Renal cortex interstitium (tissue), 11 donors: ENCODE measurements at regions not wholly inside any gene's neighbourhood (a gene's known extent, or its start where the extent isn't known, plus 50 kb on each side); places are given as distances from the start of the nearest gene placed in this dataset.
"Not testable (repeated sequence)": the region's sequence is repeated elsewhere in the genome, so short reads cannot be mapped to it uniquely, and the experiment has no call there.

Experiments used
- DNase-seq, 11 donors: peaks; one replicate each; pipeline ENCODE4 v3.0.0-alpha.2; 2013; ENCODE audit warnings: low read depth in 9 of 11, low spot score in 4 of 11; ENCODE audit errors: extremely low read depth in 1 of 11

- no peak for DNase-seq
These were observed 162.6 kb downstream of the PRKX start for GRCh38 chrX:3550871-3551270.

- DNase-seq = no peak
These were observed 163.2 kb downstream of the PRKX start for GRCh38 chrX:3550160-3550751.

GRCh38 chrX:3549411-3549911 lies 164.0 kb downstream of the PRKX start:
- DNase-seq = no peak

- peak in 7 of 11 donors; percentile 10 to 29 (median 16) for DNase-seq
These were observed 164.6 kb downstream of the PRKX start for GRCh38 chrX:3548765-3549391.

- DNase-seq = no peak
These were observed 167.5 kb downstream of the PRKX start for GRCh38 chrX:3545901-3546300.

- DNase-seq = no peak
These were observed 172.1 kb downstream of the PRKX start for GRCh38 chrX:3541336-3541735.

GRCh38 chrX:3540105-3540504 lies 173.3 kb downstream of the PRKX start:
- no peak for DNase-seq

GRCh38 chrX:3532581-3533085 lies 180.8 kb downstream of the PRKX start:
- peak in 2 of 11 donors; percentile 7 to 9 for DNase-seq

- DNase-seq = not testable (repeated sequence)
These were observed 182.0 kb downstream of the PRKX start for GRCh38 chrX:3531435-3531834.

GRCh38 chrX:3529466-3530010 lies 183.1 kb upstream of the MXRA5 start:
- DNase-seq = no peak

GRCh38 chrX:3527811-3528210 lies 181.4 kb upstream of the MXRA5 start:
- no peak for DNase-seq

- DNase-seq = no peak
These were observed 180.7 kb upstream of the MXRA5 start for GRCh38 chrX:3527166-3527565.

- DNase-seq = no peak
These were observed 180.3 kb upstream of the MXRA5 start for GRCh38 chrX:3526731-3527130.

GRCh38 chrX:3526071-3526470 lies 179.6 kb upstream of the MXRA5 start:
- no peak for DNase-seq

- DNase-seq = no peak
These were observed 175.7 kb upstream of the MXRA5 start for GRCh38 chrX:3522101-3522650.

- no peak for DNase-seq
These were observed 174.9 kb upstream of the MXRA5 start for GRCh38 chrX:3521396-3521795.

GRCh38 chrX:3520982-3521381 lies 174.5 kb upstream of the MXRA5 start:
- no peak for DNase-seq

- DNase-seq = no peak
These were observed 174.0 kb upstream of the MXRA5 start for GRCh38 chrX:3520458-3520857.

GRCh38 chrX:3519384-3519783 lies 172.9 kb upstream of the MXRA5 start:
- DNase-seq = not testable (repeated sequence)

GRCh38 chrX:3518870-3519269 lies 172.4 kb upstream of the MXRA5 start:
- DNase-seq = no peak
